Stimulated activated CD4-positive, alpha-beta T cell treated with anti-CD3 and anti-CD28 coated beads, Interleukin-4, amount 100 ng/mL, for 48 hours (primary cell): ENCODE measurements at regions not wholly inside any gene's neighbourhood (a gene's known extent, or its start where the extent isn't known, plus 50 kb on each side); places are given as distances from the start of the nearest gene placed in this dataset.

ENCODE experiments used
- DNase-seq, 2 donors: peaks; one replicate each; pipeline ENCODE4 v3.0.0-alpha.2; 2020; ENCODE audit warnings: low read depth in 2 of 2

- no peak for DNase-seq
Observed at GRCh38 chr7:131899271-131900030, 343.0 kb upstream of the PODXL start.

GRCh38 chr7:131898418-131898817, 342.0 kb upstream of the PODXL start:
- no peak for DNase-seq

- DNase-seq: no peak
Observed at GRCh38 chr7:131897790-131898165, 341.4 kb upstream of the PODXL start.

GRCh38 chr7:131897016-131897789, 340.8 kb upstream of the PODXL start:
- DNase-seq: no peak

- no peak for DNase-seq
Observed at GRCh38 chr7:131896165-131896863, 339.9 kb upstream of the PODXL start.

- DNase-seq: no peak
Observed at GRCh38 chr7:131895541-131896164, 339.2 kb upstream of the PODXL start.

- DNase-seq: no peak
Observed at GRCh38 chr7:131893631-131894340, 337.4 kb upstream of the PODXL start.

GRCh38 chr7:131890176-131890575, 333.7 kb upstream of the PODXL start:
- DNase-seq: no peak

- no peak for DNase-seq
Observed at GRCh38 chr7:131889572-131890150, 333.2 kb upstream of the PODXL start.

GRCh38 chr7:131883769-131884168, 327.3 kb upstream of the PODXL start:
- DNase-seq: no peak

- no peak for DNase-seq
Observed at GRCh38 chr7:131883196-131883595, 326.8 kb upstream of the PODXL start.

GRCh38 chr7:131882321-131882720, 325.9 kb upstream of the PODXL start:
- no peak for DNase-seq

GRCh38 chr7:131880078-131880477, 323.6 kb upstream of the PODXL start:
- no peak for DNase-seq

GRCh38 chr7:131879424-131879823, 323.0 kb upstream of the PODXL start:
- no peak for DNase-seq

GRCh38 chr7:131878777-131879176, 322.3 kb upstream of the PODXL start:
- no peak for DNase-seq

- no peak for DNase-seq
Observed at GRCh38 chr7:131873581-131873980, 317.2 kb upstream of the PODXL start.

GRCh38 chr7:131869986-131870385, 313.6 kb upstream of the PODXL start:
- DNase-seq: no peak

GRCh38 chr7:131869169-131869844, 312.9 kb upstream of the PODXL start:
- DNase-seq: no peak

GRCh38 chr7:131867461-131867860, 311.0 kb upstream of the PODXL start:
- DNase-seq: no peak

- no peak for DNase-seq
Observed at GRCh38 chr7:131865911-131866310, 309.5 kb upstream of the PODXL start.
